ENCODE measurements at regions not wholly inside any gene's neighbourhood (a gene's known extent, or its start where the extent isn't known, plus 50 kb on each side); places are given as distances from the start of the nearest gene placed in this dataset.

DNA sequence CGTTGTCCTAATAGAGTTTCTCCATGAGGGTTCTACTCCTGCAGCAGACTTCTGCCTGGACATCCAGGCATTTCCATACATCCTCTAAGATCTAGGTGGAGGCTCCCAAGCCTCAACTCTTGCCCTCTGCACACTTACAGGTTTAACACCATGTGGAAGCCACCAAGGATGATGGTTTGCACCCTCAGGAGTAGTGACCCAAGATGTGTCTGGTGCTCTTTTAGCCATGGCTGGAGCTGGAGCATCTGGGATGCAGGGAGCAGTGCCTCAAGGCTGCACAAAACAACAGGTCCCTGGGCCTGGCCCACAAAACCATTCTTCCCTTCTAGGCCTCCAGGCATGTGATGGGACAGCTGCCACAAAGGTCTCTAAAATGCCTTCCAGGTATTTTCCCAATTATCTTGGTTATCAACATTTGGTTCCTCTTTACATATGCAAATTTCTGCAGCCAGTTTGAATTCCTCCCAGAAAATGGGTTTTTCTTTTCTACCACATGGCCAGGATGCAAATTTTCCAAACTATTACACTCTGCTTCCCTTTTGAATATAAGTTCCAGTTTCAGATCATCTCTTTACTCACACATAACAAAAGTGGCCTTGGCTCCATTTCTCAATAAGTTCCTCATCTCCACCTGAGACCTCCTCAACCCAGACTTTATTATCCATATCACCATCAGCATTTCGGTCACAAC lies 69.5 kb upstream of the GNAZ start:
- DNase-seq, result no peak

- DNase-seq, result no peak
Measured at GRCh38 chr22:23001463-23001862, 68.9 kb upstream of the GNAZ start.

GRCh38 chr22:23002612-23003180 lies 67.6 kb upstream of the GNAZ start:
- DNase-seq, result no peak

DNA sequence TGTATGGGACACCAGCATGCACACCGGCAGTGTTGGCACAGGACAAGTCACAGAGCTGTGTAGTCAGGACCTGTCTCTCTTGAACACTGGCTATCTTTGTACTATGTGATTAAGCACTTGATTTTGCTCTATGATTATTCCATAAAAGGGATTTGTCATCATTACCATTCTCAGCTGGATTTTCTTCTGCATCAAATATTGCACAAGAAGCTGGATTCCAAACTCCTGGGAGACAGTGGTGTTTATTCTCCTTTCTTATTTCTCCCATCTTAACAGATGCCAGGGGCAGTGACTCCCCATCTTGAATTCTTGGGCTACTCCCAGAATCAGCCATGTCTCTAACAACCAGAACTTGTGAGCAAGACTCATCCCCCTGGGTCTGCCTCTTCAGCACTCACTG lies 62.5 kb upstream of the GNAZ start:
- no peak for DNase-seq

DNA sequence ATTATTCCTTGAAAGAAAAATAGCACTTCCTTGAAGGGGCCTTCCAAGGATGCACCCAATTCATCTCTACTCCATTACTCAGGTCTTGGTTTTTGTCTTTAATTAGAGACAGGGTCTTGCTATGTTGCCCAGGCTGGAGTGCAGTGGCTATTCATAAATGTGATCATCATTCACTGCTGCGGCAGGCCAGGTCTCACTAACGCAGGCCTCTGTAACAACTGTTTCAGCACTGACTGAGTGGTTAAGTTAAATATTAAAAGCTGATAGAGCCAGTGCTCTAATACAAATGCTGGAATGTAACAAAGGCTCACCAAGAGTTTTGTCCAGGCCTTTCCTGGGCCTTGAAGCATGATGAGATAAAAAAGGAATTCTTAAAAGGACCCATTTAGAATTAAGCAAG lies 61.4 kb upstream of the GNAZ start:
- no peak for DNase-seq

Measured in GDM1 (cell line).